ENCODE measurements at regions not wholly inside any gene's neighbourhood (a gene's known extent, or its start where the extent isn't known, plus 50 kb on each side); places are given as distances from the start of the nearest gene placed in this dataset.
A peak's percentile ranks its signal among the peaks of the same experiment; 100 is the strongest.

DNA sequence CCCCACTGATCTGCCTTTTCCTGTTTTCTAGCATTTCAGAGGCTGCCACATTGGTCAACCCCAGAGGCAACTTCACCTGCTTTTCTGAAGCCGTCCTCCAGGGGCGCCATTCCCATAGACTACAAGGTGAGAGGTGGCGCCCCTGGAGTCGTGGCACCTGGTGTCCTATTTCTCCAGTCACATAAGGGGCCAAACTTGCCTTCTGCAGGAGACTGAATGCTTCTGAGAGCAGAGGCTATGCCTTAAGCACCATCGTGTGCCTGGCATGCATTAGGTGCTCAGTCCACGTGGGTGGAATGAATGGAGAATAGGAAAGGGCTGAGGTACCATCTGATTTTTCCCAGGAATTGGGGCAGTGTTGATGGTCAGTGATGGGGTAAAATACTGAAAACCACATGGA lies 164.8 kb downstream of the HAPSTR1 start:
- peak; percentile 3 for DNase-seq

DNA sequence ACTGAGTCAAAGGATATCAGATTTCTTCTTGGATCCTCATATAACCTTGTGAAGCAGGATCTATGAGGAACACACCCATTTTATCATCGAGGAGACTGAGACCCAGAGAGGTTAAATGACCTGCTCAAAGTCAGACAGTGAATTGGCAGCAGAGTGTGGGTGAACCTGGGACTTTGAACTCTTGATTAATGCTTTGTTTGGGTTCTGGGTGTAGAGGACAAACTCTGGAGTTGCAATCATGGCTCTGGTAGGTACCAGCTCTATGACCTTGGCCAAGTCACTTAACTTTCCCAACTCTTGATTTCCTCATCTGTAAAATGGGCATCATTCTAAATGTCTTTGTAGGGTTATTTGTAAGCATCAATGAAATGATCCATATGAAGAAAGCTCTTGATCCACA lies 166.4 kb downstream of the HAPSTR1 start:
- DNase-seq: no peak

- DNase-seq: peak; percentile 15
Measured at GRCh38 chr16:9258423-9259051, 167.1 kb downstream of the HAPSTR1 start.

DNA sequence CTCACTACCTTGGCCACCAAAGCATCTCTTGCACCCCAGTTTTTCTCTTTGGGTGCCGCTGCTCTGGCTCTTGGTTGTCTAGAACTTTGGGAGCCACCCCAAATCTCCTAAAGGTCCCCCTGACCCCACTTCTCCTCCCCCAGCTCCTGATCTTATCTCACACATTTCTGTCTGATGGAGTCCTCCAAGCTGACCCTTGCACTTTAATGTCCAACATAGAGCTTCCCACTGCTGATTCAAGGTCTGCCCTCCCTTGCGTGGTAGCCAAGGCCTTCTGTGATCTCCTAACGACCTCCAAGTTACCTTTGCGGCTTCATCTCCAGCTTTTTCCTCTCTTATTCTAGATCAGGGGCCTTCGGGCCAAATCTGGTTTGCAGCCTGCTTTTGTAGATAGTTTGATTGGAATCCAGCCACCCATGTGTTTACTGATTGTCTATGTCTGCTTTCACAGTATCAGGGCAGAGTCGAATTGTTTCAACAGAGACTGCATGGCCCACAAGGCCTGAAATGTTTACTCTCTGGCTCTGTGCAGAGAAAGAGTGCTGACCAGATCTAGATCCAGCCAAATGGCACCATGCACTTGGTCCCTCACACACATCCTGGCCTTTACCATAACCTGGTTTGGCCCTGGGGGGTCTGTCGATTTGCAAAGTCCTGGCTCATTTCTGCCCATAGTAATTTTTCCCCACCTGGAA lies 168.6 kb downstream of the HAPSTR1 start:
- no peak for DNase-seq

GRCh38 chr16:9260666-9261065 lies 169.2 kb downstream of the HAPSTR1 start:
- peak; percentile 68 for DNase-seq

GRCh38 chr16:9261376-9261775 lies 169.9 kb downstream of the HAPSTR1 start:
- DNase-seq: no peak

DNA sequence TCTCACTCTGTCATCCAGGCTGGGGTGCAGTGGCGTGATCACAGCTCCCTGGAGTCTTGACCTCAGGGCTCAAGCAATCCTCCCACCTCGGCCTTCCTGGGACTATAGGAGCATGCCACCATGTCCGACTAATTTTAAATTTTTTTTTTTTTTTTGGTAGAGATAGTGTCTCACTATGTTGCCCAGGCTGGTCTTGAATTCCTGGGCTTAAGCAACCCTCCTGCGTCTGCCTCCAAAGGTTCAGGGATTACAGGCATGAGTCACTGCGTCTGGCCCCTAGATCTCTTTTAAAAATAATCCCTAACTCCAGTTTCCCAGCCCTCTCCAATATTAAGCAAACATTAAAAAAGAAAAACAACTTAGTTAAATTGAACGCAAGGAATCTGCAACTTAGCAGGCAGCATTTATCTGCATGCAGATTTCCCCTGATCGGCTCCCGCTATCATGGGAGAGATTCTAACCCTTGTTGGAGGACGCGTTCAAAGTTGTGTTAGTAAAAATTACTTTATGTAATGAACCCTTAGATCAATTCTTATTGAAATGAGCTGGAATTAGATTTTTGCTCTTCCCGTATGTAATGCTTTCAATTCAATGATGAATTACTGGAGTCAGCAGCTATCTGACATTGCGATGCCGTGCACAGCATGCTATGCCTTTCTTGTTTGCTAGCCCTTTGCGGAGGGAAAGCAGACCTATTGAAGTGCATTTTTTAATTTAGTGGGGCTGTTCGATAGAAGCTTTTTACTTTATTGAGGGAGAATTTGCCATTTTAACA lies 171.7 kb downstream of the HAPSTR1 start:
- no peak for DNase-seq

GRCh38 chr16:9264067-9264466 lies 172.6 kb downstream of the HAPSTR1 start:
- DNase-seq: no peak

- DNase-seq: no peak
Measured at GRCh38 chr16:9268446-9268845, 177.0 kb downstream of the HAPSTR1 start.

- DNase-seq: no peak
Measured at GRCh38 chr16:9270424-9270823, 179.0 kb downstream of the HAPSTR1 start.

DNA sequence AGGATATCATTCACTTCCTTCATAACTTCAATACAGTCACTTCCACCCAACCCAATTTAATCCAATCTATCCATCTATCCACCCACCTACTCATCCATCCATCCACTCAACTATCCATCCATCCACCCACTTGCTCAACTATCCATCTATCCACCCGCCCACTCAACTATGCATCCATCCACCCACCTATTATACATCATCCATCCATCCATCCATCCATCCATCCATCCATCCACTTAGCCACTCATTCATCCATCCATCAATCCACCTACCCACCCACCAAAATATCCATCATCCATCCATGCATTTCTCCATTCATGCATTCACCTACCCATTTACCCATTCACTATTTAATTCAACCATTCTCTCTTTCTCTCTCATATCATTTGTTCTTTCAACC lies 179.5 kb downstream of the HAPSTR1 start:
- DNase-seq: no peak

- DNase-seq: no peak
Measured at GRCh38 chr16:9271841-9272240, 180.4 kb downstream of the HAPSTR1 start.

- DNase-seq: no peak
Measured at GRCh38 chr16:9275377-9275776, 183.9 kb downstream of the HAPSTR1 start.

- DNase-seq: no peak
Measured at GRCh38 chr16:9275816-9276354, 184.4 kb downstream of the HAPSTR1 start.

- DNase-seq: no peak
Measured at GRCh38 chr16:9279291-9280068, 188.0 kb downstream of the HAPSTR1 start.

DNA sequence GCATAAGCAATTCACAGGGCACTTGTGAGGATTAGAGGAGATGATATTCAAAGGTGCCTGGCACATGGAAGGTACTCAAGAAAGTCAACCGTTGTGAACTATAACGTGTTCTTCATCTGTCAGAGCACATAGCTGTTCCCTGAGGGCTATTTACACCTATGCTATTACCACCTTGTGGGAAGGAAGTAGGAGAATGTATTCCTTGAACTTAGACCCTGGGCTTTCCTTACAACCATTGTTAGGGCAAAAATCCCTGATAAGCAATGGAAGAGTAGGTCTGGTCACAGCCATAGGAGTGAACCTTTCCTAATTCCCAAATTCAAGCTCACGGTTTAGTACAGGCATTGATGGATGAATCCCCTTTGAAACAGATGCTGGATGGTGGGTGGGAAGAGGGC lies 188.6 kb downstream of the HAPSTR1 start:
- no peak for DNase-seq

- no peak for DNase-seq
Measured at GRCh38 chr16:9286930-9287329, 195.5 kb downstream of the HAPSTR1 start.

- no peak for DNase-seq
Measured at GRCh38 chr16:9296271-9296590, 204.8 kb downstream of the HAPSTR1 start.

GRCh38 chr16:9297437-9298113 lies 206.1 kb downstream of the HAPSTR1 start:
- no peak for DNase-seq

DNA sequence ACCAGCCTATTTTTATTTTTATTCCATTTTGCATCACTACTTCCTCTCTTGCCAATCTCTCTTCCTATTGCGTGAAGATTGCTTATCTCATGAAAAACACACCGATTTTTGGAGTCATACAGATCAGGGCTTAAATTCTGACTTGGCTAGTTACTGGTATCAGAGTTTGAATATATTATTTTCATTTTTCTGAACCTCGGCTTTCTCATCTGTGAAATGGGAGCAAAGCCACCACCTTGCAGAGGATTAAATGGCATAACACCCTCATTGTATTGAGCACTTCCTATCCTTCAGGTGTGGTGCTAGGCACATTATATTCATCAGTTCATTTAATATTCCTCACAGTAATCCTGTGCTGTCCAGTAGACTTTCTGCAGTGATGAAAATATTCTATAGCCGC lies 208.8 kb downstream of the HAPSTR1 start:
- no peak for DNase-seq

DNA sequence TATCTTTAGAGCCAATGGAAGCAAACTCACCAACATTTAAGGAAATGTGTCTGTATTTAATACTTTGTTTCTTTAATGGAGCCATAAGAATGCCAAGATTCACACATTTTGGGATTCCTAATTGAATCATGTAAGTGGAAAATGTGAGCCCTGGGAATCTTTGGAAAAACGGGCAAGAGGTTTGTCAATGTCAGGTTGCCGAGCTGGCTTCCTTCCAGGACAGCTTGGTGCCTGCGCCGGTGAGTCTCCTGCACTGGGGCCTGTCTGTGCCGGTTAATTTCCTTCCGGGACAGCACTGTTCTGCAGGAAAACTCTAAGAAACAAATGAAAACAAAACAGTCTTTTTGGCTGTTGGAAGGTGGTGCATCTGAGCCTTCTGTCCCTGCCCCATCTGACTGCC lies 210.6 kb downstream of the HAPSTR1 start:
- no peak for DNase-seq

GRCh38 chr16:9306753-9307152 lies 215.3 kb downstream of the HAPSTR1 start:
- DNase-seq: no peak

DNA sequence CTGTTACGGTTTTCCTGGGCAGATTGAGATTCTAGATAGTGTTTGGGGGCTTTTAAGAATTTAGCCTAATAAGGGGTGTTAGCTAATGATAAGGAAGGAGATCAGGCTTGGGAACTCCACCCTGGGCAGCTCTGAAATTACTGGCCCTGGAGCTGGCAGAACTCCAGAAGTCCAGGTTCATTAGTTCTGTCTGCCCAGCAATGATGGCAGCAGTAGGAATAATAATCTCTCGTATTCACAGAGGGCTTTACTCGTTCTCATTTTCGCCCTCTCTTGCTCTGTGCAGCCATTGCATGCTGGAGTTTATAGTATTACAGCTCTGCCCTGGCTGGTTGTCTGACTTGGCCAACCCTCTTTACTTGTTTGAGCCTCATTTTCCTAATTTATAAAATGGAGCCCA lies 216.0 kb downstream of the HAPSTR1 start:
- DNase-seq: no peak
